Hematopoietic multipotent progenitor cell treated with erythropoietin and hydrocortisone succinate and interleukin-3 and kit ligand, for 8 days (in vitro differentiated cells): ENCODE measurements at regions not wholly inside any gene's neighbourhood (a gene's known extent, or its start where the extent isn't known, plus 50 kb on each side); places are given as distances from the start of the nearest gene placed in this dataset.

Experiments
- DNase-seq: peaks from one replicate; pipeline ENCODE4 v3.0.0-alpha.2; 2015

GRCh38 chr15:39330061-39330460 lies 250.8 kb upstream of the THBS1 start:
- DNase-seq = no peak

DNA sequence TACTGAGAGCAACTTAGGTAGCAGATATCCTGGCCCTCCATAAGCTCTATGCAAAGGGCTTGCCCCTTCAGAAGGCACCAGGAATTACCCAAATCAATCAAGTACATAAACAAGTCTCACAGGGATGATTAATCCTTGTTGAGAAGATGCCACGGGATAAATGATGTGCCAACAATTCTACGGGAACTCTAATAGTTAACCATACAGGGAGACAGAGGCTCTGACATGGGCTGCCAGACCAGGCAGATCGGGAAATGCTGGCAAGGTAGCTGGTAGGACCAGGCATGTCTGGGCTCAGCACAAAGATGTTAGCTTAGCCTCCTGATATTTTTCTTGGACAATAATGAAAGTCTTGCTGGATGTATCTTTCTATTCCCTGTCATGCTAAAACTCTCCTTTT lies 249.3 kb upstream of the THBS1 start:
- no peak for DNase-seq

GRCh38 chr15:39332846-39333245 lies 248.0 kb upstream of the THBS1 start:
- DNase-seq = no peak

- no peak for DNase-seq
These were observed 247.5 kb upstream of the THBS1 start for GRCh38 chr15:39333393-39333792.

DNA sequence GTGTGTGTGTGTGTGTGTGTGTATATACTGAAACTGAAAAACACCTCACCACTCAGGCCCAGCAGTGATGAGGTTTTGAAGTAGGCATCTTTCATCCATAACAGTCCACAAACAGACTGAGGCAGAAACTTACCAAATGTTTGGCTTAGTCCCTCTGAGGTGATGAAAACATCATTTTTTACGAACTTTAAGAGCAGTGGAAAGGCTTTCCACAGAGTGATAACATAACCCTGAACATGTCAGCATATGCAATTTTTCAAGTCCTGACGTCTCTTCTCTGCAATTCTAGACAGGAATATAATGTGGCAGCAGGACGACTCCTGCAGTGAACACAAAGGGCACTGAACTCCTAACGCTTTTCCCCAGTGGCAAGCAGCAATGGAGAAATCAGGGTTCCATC lies 247.0 kb upstream of the THBS1 start:
- no peak for DNase-seq

DNA sequence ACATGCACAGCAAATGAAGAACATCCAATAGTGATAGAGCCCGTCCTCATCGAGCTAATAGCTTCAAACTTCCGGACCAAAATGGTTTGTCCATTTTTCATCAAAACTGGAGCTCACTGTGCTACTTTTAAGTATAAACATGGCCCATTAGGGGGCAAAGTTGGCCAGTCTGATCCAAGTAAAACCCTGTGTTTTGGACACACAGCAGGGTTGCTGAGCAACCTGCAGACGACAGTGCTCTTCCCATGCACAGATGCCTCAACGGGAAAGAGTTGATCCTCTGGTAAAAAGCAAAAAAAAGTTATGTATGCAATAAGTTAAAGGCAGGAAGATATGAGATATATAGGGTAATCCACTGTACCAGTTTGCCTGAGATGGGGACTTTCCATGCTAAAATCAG lies 244.0 kb upstream of the THBS1 start:
- DNase-seq = no peak

- no peak for DNase-seq
These were observed 242.6 kb upstream of the THBS1 start for GRCh38 chr15:39338251-39338650.

DNA sequence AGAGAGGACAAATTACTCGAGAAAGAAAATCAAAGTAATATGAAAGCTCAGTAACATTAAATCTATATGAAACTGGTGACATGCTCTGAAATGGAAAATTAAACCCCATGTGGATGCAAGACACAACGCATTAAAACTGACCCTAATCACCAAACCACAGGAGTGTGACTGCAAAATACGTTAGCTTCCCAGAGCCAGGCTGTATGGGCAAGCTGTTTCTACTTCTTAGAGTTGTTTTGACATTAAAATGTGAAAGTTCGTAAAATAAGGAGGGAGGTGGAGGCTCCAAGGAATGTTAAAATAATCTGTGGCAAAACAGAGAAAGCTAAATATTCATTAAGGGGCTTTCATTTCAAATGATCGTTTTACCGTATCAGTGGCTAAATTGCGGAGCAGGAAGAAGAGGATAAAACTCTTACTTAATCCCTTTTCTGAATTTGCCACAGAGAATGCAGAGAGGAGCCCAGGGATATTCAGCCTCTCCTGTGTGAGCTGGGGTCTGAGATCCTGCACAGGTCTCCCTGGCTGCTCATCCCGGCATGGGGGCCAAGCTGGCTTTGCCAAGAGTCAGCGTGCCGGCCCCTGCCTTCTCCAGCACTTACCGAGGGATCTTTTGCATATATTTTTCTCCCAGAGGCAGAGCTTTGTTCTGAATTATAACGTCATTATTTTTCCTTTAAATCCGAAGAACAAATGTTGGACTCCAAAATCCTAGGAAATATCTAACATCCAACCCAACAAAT lies 239.8 kb upstream of the THBS1 start:
- DNase-seq = no peak

DNA sequence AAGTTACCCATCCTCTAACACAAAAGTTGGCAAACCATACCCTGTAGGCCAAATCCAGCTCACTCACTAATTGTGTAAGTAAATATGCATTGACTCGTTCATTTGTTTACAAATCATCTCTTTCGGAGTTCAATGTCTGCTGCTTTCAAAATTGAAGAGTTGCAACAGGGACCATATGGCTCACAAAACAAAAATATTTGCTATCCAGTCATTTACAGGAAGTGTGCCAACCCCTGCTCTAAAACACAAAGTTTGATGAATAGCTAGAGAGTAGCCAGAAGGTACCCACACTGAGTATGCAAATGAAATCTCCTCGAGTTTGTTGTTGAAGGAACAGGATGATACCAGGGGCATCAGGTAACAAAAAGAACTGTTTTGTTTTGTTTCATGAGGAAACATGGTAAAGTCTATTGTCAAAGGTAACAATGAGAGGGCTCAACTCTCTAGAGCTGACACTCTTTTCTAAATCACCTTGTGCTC lies 236.2 kb upstream of the THBS1 start:
- no peak for DNase-seq

- no peak for DNase-seq
These were observed 235.7 kb upstream of the THBS1 start for GRCh38 chr15:39345176-39345575.

- DNase-seq = no peak
These were observed 233.4 kb upstream of the THBS1 start for GRCh38 chr15:39347453-39347852.

- DNase-seq = no peak
These were observed 230.1 kb upstream of the THBS1 start for GRCh38 chr15:39350785-39351184.

DNA sequence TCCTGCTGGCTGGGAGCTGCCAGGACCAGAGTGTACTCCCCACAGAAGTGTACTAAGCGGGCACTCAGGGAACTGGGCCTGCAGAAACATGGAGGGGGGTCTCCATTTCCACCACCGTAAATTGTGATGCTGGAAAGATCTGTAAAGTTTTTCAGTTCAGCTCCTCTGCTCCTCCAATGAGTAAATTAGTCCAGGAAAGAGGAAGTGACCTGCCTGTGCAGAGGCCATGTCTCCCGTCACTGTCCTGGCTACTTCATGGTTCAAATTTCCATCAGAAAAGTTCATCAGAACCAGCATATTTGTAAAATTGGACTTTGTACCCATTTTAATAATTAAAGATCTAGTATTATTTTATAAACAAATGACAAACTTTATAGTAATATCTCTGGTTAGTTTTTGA lies 226.7 kb upstream of the THBS1 start:
- no peak for DNase-seq

- DNase-seq = peak; percentile 18
These were observed 223.2 kb upstream of the THBS1 start for GRCh38 chr15:39357480-39358268.

DNA sequence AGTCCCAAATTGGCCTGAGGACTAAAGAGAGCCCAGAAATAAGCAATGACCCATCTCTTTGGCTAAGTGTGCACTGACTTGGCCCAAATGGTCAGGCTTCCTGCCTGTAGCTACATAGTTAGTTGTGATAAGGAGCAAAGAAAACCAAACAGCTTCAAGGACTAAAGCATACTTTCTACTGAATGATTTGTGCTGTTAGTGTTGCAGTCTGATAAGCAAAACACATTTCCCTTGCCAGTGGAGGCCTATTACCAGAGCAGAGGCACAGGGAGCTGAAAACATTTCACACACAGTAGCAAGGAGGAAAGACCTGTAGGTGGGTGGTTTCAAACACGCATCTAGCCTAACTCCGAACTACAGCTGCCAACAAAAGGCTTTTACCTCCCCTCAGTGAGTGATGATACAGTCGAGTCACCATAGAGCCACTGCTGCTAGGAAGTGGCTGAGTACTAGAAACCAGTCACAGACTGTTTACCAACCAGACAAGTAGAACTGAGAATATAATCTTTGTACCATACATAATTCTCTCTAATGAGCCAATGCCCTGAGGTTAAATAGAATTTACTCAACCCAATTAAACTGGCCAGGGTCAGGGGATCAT lies 222.3 kb upstream of the THBS1 start:
- peak; percentile 83 for DNase-seq

- no peak for DNase-seq
These were observed 221.1 kb upstream of the THBS1 start for GRCh38 chr15:39359771-39360170.

DNA sequence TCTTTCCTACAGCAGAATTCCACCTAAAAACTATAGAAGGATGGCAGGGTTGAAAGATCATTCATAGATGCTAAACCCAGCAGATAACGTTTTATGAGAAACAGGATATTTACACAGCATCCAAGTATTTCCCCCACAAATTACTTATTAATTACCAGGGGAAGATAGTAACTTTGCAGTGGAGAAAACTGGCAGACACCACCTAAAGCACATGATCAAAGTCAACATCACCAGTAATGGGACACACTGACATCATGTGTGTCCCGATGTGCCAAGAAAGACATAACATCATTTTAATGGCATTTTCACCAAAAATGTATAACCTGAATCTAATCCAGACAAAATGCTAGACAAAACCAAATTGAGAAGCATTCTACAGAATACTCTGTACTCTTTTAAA lies 220.4 kb upstream of the THBS1 start:
- no peak for DNase-seq

GRCh38 chr15:39361497-39361896 lies 219.4 kb upstream of the THBS1 start:
- no peak for DNase-seq

DNA sequence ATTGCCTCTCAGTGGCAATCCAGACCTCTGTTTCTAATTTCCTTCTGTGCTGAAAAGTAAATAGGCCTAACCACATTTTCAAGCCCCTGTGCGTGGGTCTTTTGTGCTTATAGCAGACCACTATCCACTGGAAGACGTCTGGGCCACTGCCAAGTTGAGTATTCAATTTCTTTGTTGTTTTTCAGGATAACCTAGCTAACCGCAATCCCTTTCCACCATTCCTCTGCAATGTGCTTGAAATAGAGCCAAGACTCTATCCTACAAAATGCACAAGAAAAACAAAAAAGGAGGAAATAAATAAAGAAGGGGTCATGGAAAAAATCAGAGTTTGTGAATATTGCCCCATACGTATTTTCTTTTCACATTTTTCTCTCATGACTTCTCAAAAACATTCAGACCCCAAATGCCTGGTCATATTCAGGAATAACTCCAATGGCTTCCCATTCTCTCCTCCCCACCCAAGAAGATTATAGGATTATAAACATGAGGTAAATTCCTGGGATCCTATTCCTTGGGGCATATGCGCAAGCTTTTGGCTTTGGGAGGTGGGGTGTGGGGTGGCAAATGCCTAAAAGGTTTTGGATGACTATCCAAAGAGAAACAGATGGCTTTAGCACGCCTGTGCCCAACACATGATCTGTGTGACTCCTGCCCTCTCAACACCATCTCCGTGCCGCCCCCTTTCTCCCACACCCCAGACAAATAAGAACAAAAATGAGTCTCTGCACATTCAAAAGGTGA lies 217.9 kb upstream of the THBS1 start:
- no peak for DNase-seq

DNA sequence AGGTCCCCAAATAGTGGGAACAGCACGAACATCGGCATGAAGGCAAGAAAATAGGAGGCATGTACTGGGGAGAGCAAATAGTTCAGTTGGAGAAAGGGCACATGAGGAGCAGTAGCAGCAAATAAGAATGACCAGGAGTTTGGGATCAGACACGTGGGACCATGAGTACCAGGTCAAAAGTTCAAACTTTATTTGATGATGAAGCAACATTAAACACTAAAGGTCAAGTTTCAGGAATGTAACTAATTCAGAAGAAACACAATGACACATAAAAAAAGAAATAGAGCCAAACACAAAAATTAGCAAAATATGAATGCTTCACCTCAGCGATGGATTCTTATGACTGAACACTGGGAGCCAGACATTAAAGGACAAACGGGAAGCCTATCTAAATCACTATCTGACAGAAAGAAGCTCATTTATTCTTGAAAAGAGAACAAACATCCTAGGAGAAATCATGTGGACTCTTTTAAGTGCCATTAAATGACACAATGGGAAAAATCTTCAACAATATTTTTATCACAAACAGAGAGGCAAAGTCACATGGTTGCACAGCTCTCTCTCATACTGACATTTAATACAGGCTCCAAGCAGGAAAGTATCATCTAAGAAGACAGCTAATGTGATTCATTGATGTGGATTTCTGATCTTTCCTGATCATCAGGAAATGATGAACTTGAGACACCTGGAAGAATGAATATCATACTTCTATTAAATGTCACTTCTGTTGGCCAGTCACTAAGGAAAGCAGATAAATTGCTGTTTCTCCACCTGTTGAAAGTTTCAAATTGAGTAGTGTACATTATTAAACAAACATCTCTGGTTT lies 216.9 kb upstream of the THBS1 start:
- no peak for DNase-seq

DNA sequence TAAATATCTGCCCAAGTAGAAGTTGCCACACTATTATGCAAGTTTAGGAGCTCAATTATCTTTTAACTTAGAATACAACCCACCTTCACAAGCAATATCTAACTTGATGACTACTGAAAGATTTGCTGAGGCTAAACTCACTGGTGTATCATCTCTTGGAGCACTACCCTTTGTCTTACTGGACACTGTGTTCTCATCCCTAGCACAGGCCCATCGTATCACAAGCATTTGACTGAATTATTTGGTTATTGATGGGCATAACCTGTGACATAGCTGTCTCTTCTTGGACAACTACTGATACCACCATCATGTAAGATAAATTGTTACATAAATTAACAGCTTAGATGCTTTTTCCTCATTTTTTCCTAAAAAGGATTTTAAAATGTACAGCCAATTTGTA lies 216.2 kb upstream of the THBS1 start:
- no peak for DNase-seq

- DNase-seq = no peak
These were observed 215.7 kb upstream of the THBS1 start for GRCh38 chr15:39365161-39365560.
